B cell (primary cell): ENCODE measurements at regions not wholly inside any gene's neighbourhood (a gene's known extent, or its start where the extent isn't known, plus 50 kb on each side); places are given as distances from the start of the nearest gene placed in this dataset.
"Not testable (repeated sequence)": the region's sequence is repeated elsewhere in the genome, so short reads cannot be mapped to it uniquely, and the experiment has no call there.

ENCODE experiments used
- ATAC-seq: fragments of 200-7000 bp; cut with Tn5 transposase; one replicate; pipeline ENCODE4 v1.10.0; 2021; ENCODE audit warnings: low read depth, mild to moderate bottlenecking, moderate number of reproducible peaks, moderate library complexity
- CTCF ChIA-PET: fragments of 350-600 bp; sonication (Branson Sonifier 250); formaldehyde crosslinking; loops from one replicate; lab custom pipeline; 2021; ENCODE audit warnings: antibody characterized with exemption, inconsistent platforms; lab: Charles Lee
- POLR2A ChIA-PET: fragments of 350-600 bp; sonication (Branson Sonifier 250); formaldehyde crosslinking; loops from one replicate; lab custom pipeline; 2021; ENCODE audit warnings: antibody characterized with exemption; lab: Charles Lee
- DNase-seq: peaks from one replicate; pipeline ENCODE4 v3.0.0; 2013
- H2AFZ ChIP-seq: 2 replicates; pipeline ENCODE4 v1.6.1; 2012; ENCODE audit warnings: mild to moderate bottlenecking, low read depth, low read length; ENCODE audit not compliant: insufficient read depth, poor library complexity, severe bottlenecking
- H3K27ac ChIP-seq, 2 donors: 1 replicate in 1 of 2; 2 replicates in 1 of 2; pipeline ENCODE4 v1.5.1; 2012 to 2013; ENCODE audit warnings: low read length in 2 of 2, mild to moderate bottlenecking in 2 of 2, moderate library complexity in 1 of 2
- H3K27me3 ChIP-seq, 4 experiments: fragments of 200-600 bp in 1 of 4; sonication (generic) in 1 of 4; replicated peaks in 1 of 4; 1 replicate in 2 of 4; 2 replicates in 2 of 4; pipeline versions ENCODE4 v1.6.1 to v1.7.0; 2013 to 2016; ENCODE audit warnings: low read length in 3 of 4, mild to moderate bottlenecking in 2 of 4, mixed read lengths in 1 of 4, moderate library complexity in 1 of 4; ENCODE audit not compliant: insufficient read depth in 4 of 4, control insufficient read depth in 3 of 4; ENCODE audit errors: control extremely low read depth in 1 of 4
- H3K36me3 ChIP-seq, 2 experiments: replicated peaks in 1 of 2; 1 replicate in 1 of 2; 2 replicates in 1 of 2; pipeline versions ENCODE4 v1.6.1 to v1.7.1; 2013; ENCODE audit warnings: low read length in 1 of 2; ENCODE audit not compliant: insufficient read depth in 2 of 2, control insufficient read depth in 1 of 2; ENCODE audit errors: control extremely low read depth in 1 of 2, extremely low read depth in 1 of 2
- H3K4me1 ChIP-seq, 2 donors: fragments of 200-600 bp in 1 of 2; sonication (generic) in 1 of 2; 1 replicate in 1 of 2; 2 replicates in 1 of 2; pipeline versions ENCODE4 v1.5.1 to v1.6.1; 2013 to 2017; ENCODE audit warnings: low read length in 2 of 2; ENCODE audit not compliant: control insufficient read depth in 2 of 2, insufficient read depth in 2 of 2
- H3K4me2 ChIP-seq: replicated peaks from 2 replicates; pipeline ENCODE3; 2012; ENCODE audit warnings: mild to moderate bottlenecking, low read depth, low read length; ENCODE audit not compliant: poor library complexity, severe bottlenecking
- H3K4me3 ChIP-seq, 5 experiments: fragments of 200-600 bp in 1 of 5; sonication (generic) in 1 of 5; 1 replicate in 3 of 5; 2 replicates in 2 of 5; pipeline versions ENCODE4 v1.5.1 to v1.7.0; 2011 to 2016; ENCODE audit warnings: low read length in 4 of 5, mild to moderate bottlenecking in 4 of 5, low read depth in 2 of 5, control low read depth in 1 of 5, moderate library complexity in 1 of 5; ENCODE audit not compliant: insufficient read depth in 1 of 5; ENCODE audit errors: control extremely low read depth in 1 of 5, extremely low read depth in 1 of 5
- H3K79me2 ChIP-seq: fragments of 200-600 bp; sonication (generic); one replicate; pipeline ENCODE4 v1.6.0; 2016; ENCODE audit warnings: low read length; ENCODE audit not compliant: control insufficient read depth, insufficient read depth
- H3K9ac ChIP-seq: fragments of 200-600 bp; sonication (generic); 2 replicates; pipeline ENCODE4 v1.6.1; 2017; ENCODE audit warnings: mild to moderate bottlenecking, low read length, moderate library complexity
- H3K9me3 ChIP-seq, 3 donors: one replicate each; pipeline versions ENCODE4 v1.6.1 to v1.7.1; 2013; ENCODE audit warnings: low read length in 2 of 3; ENCODE audit not compliant: control insufficient read depth in 2 of 3, insufficient read depth in 1 of 3; ENCODE audit errors: control extremely low read depth in 1 of 3
- H4K20me1 ChIP-seq: 2 replicates; pipeline ENCODE4 v1.6.0; 2012; ENCODE audit warnings: mild to moderate bottlenecking, low read length; ENCODE audit not compliant: insufficient read depth, control insufficient read depth, poor library complexity, severe bottlenecking
- H3K27ac Mint-ChIP-seq: one replicate; pipeline ENCODE4 v1.8.0; 2021; ENCODE audit warnings: mixed read lengths
- H3K27me3 Mint-ChIP-seq: one replicate; pipeline ENCODE4 v1.8.0; 2021; ENCODE audit warnings: mixed read lengths
- H3K4me1 Mint-ChIP-seq: one replicate; pipeline ENCODE4 v1.8.0; 2021; ENCODE audit warnings: mixed read lengths
- H3K4me3 Mint-ChIP-seq: one replicate; pipeline ENCODE4 v1.8.0; 2021; ENCODE audit warnings: mixed read lengths
- H3K9me3 Mint-ChIP-seq: one replicate; pipeline ENCODE4 v1.8.0; 2022; ENCODE audit warnings: mixed read lengths; ENCODE audit not compliant: insufficient read depth
- WGBS: methylation state at CpG from one replicate; pipeline ENCODE4 v1.1.5; 2013; ENCODE audit warnings: missing lambda C conversion rate; ENCODE audit not compliant: insufficient coverage; 5-methylcytosine and 5-hydroxymethylcytosine counted together
- intact Hi-C: fragments of 100-400 bp; cut with micrococcal nuclease; formaldehyde crosslinking; loops from one replicate; pipeline ENCODE4 v1.10.0; 2022

DNA sequence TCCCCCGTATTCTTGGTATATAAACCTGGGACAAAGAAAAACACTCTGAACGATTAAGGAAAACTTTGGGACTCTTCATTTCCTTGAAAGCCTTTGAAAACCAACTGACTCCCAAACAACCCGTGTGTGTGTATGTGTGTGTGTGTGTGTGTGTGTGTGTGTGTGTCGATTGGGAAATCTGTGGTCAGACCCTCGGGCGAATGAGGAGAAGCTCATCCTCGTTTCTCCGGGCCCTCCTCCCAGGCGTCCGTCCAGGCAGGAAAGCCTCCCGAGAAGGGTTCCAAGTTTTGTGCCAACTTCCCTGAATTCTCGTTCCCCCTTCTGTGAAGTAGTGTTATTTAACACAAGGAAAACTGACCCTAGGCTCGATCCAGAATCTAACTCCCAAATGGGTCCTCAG is 4411.6 kb upstream of the TPTE start:
- H3K27ac ChIP-seq, H3K9me3 Mint-ChIP-seq, H3K27ac Mint-ChIP-seq, H3K4me1 ChIP-seq, POLR2A ChIA-PET, H3K9me3 ChIP-seq, H3K4me3 ChIP-seq, H3K4me1 Mint-ChIP-seq, H3K79me2 ChIP-seq, CTCF ChIA-PET, H3K36me3 ChIP-seq, H3K27me3 ChIP-seq, H4K20me1 ChIP-seq, H3K27me3 Mint-ChIP-seq, H3K9ac ChIP-seq, ATAC-seq, H3K4me3 Mint-ChIP-seq, DNase-seq, H3K4me2 ChIP-seq, H2AFZ ChIP-seq, intact Hi-C loops: not testable (repeated sequence)
- WGBS, result no CpG with 5 or more reads among the region's 13 CpGs

DNA sequence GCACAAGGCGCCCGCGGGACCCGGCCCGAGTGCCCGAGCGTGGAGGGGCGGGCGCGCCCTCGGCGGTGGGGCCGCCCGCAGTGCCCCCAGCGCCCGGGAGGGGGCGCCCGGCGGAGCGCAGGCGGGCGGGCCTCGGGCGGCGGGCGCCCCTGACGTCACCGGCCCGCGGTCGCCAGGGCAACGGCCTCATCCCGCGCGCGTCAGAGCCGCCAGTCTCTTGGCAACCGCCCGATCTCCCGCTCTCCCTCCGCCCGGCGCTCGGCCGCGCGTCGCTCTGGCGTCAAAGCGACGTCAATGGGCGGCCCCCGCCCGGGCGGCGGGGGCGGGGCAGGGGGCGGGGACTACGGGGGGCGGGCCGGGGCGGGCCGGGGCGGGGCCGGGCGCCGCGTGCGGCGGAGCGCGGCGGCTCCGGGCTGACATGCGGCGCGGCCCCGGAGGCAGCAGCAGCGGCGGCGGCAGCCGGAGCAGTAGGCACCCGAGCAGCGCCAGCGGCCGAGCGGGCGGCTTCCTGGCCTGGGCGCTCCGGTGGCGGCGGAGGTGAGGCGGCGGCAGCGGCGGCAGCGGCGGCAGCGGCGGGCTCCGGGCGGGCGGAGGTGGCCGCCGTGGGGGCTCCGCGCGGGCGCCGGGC is 4410.6 kb upstream of the TPTE start:
- H3K27me3 Mint-ChIP-seq, H3K27ac Mint-ChIP-seq, intact Hi-C loops, H3K27ac ChIP-seq, H3K9ac ChIP-seq, H3K79me2 ChIP-seq, H3K36me3 ChIP-seq, H3K9me3 ChIP-seq, CTCF ChIA-PET, POLR2A ChIA-PET, DNase-seq, H3K4me3 ChIP-seq, H3K27me3 ChIP-seq, H3K4me1 ChIP-seq, H3K9me3 Mint-ChIP-seq, H3K4me2 ChIP-seq, H2AFZ ChIP-seq, H3K4me1 Mint-ChIP-seq, H4K20me1 ChIP-seq, H3K4me3 Mint-ChIP-seq: not testable (repeated sequence)
- no CpG with 5 or more reads among the region's 110 CpGs for WGBS
- ATAC-seq, result peak; percentile 74

DNA sequence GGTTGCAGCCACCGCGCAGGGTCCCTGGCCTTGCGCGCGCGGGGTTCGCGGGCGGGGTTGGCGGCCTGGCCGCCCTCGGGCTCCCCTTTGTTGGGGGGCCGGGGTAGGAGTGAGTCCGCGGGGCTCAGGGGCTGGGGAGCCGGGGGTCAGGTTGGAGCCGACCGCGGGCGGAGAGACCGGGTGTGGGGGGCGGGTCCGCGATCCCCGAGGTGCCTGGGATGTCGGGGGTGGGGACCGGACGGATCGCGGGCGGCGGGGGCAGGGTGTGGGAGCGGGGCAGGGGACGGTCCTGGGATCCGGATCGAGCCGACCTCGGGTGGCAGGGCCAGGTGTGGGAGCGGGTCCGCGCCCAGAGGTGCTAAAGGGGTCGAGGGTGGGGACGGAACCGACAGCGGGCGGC is 4410.0 kb upstream of the TPTE start:
- intact Hi-C loops, H3K4me1 Mint-ChIP-seq, H3K27me3 ChIP-seq, H3K27me3 Mint-ChIP-seq, H2AFZ ChIP-seq, H3K9me3 Mint-ChIP-seq, H3K4me3 Mint-ChIP-seq, DNase-seq, H3K27ac Mint-ChIP-seq, H3K79me2 ChIP-seq, H3K4me1 ChIP-seq, H3K4me2 ChIP-seq, H3K27ac ChIP-seq, H3K9me3 ChIP-seq, CTCF ChIA-PET, H3K36me3 ChIP-seq, POLR2A ChIA-PET, H4K20me1 ChIP-seq, H3K9ac ChIP-seq: not testable (repeated sequence)
- peak; percentile 3 for ATAC-seq
- no CpG with 5 or more reads among the region's 46 CpGs for WGBS
- H3K4me3 ChIP-seq, result peak overlapping the region in 2 of 5 experiments; percentile 26 to 33

DNA sequence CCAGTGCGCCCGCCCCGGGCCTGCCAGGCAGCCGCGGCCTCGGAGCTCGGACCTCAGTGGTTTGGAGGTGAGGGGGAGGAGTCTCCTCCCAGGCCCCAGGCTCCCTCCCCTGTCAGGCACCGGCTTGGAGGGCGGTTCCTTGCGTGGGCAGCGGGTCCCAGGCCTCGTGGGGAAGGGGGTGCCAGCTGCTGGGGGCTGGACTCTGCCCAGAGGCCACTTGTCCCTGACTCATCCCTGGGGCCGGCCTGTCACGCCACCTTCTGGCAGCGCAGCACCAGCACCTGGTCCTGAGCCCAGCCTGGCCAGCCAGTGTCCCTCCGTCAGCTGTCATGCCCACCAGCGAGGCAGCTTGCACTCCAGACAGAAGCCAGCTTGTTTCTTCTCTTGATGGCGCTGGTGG is 4403.0 kb upstream of the TPTE start:
- H4K20me1 ChIP-seq, intact Hi-C loops, H3K27ac Mint-ChIP-seq, ATAC-seq, DNase-seq, H3K27me3 Mint-ChIP-seq, H3K9me3 ChIP-seq, H3K4me1 Mint-ChIP-seq, POLR2A ChIA-PET, CTCF ChIA-PET, H3K27ac ChIP-seq, H3K4me3 ChIP-seq, H3K79me2 ChIP-seq, H3K9ac ChIP-seq, H3K4me1 ChIP-seq, H3K4me3 Mint-ChIP-seq, H3K4me2 ChIP-seq, H3K9me3 Mint-ChIP-seq, H3K36me3 ChIP-seq, H3K27me3 ChIP-seq, H2AFZ ChIP-seq: not testable (repeated sequence)
- no CpG with 5 or more reads among the region's 18 CpGs for WGBS
